CD4-positive, alpha-beta T cell treated with Interleukin-17A for 1 hour (primary cell): ENCODE measurements at regions not wholly inside any gene's neighbourhood (a gene's known extent, or its start where the extent isn't known, plus 50 kb on each side); places are given as distances from the start of the nearest gene placed in this dataset.
"Not testable (repeated sequence)": the region's sequence is repeated elsewhere in the genome, so short reads cannot be mapped to it uniquely, and the experiment has no call there.

ENCODE experiments used
- DNase-seq: peaks from one replicate; pipeline ENCODE4 v3.0.0-alpha.2; 2020

DNA sequence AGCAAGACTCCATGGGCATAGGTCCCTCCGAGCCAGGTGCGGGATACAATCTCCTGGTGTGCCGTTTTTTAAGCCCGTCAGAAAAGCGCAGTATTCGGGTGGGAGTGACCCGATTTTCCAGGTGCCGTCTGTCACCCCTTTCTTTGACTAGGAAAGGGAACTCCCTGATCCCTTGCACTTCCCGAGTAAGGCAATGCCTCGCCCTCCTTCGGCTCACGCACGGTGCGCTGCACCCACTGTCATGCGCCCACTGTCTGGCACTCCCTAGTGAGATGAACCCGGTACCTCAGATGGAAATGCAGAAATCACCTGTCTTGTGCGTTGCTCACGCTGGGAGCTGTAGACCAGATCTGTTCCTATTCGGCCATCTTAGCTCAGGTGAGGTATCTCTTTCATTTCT, 344.1 kb upstream of the ZNF32 start:
- not testable (repeated sequence) for DNase-seq

GRCh38 chr10:43986374-43986773, 337.7 kb upstream of the ZNF32 start:
- no peak for DNase-seq

DNA sequence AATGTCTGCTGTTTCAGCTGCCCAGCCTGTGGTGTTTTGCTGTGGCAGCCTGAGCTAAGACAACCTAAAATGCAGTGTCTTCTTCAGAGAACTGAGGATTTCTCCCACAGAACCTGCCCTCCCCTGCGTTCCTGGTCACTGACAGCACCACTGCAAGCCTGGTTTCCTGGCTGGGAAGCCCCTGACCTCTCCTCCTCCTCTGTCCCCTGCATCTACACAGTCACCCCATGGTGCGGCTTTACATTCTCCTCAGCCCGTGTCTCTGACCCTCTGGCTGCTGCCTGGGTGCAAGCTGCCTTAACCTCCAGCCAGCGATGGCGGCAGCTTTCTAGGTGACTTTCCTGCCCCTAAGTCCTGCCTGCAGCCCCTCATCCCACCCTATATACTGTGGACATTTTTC, 337.3 kb upstream of the ZNF32 start:
- DNase-seq = no peak

- DNase-seq = no peak
These were observed 335.2 kb upstream of the ZNF32 start for GRCh38 chr10:43983856-43984271.

DNA sequence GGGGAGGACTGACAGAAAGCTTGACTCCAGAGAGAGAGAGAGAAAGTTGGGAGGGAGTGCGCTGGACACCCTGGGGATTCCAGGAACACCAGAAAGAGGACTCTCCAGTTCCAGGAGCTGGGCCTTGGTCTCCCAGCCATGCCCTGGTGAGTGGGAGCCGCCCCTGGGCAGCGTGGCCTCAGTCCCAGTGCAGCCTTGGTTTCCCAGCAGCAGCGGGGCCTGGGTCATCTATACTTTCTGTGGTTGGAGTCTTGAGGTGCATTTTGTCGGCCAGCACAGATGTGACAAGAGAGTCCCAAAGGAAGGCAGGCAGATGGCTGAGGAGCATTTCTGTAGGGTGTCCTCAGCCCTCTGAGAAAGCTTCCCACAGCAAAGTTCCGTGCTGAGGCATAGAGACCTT, 334.7 kb upstream of the ZNF32 start:
- no peak for DNase-seq

DNA sequence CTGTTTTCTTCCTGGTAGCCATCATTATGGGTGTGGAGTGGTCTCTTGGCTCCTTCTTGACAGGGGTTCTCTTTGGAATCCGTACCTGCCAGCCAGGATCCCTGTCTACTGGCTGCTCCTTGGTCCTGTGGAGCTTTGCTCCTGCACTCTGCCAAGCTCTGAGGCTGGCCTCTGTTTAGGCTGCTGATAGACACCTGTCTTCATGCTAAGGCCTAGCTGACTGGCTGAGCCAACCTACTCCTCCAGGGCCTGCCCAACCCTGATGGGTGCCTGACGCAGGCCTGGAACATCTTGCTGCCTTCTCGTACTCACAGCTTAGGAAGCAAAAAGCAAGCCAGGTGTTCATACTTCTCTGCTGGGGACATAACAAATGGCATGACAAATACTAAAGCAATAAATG, 333.6 kb upstream of the ZNF32 start:
- DNase-seq = no peak

- no peak for DNase-seq
These were observed 333.0 kb upstream of the ZNF32 start for GRCh38 chr10:43981696-43982095.

DNA sequence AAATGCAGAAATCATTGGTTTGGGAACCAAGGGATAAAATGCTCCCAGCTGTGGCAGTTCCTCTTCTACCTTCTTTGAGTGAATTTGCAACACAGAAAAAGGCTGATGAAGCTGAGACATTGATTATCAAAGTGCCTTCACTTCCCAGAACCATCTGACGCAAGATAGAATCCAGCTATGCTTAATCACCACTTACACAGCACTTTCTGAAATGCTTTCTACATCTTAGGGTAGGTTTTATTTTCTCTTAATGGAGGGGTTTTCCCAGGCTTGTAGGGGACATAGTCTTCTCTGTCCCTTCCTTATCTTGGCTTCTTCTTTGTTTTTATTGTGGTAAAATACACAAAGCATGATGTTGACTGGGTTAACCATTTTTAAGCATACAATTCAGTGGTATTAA, 332.6 kb upstream of the ZNF32 start:
- DNase-seq = no peak

GRCh38 chr10:43980715-43981114, 332.0 kb upstream of the ZNF32 start:
- DNase-seq = no peak

DNA sequence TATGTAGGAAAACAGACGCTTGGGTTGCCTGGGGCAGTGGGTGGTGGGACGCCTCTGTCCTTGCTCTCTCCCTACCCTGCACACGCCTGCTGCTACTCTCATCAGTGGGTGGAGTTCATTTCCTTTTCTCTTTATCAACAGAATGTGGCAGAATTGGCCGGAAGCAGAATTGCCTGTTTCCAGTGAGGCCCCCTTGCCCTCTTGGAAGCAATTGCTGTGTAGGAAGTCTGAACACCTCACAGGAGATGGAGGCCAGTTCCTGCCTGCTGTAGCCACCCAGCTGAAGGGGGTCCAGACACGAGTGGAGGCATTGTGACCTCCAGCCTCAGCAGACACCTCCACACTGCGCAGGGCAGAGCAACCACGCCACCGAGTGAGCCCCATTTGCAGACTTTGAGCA, 331.6 kb upstream of the ZNF32 start:
- DNase-seq = no peak

DNA sequence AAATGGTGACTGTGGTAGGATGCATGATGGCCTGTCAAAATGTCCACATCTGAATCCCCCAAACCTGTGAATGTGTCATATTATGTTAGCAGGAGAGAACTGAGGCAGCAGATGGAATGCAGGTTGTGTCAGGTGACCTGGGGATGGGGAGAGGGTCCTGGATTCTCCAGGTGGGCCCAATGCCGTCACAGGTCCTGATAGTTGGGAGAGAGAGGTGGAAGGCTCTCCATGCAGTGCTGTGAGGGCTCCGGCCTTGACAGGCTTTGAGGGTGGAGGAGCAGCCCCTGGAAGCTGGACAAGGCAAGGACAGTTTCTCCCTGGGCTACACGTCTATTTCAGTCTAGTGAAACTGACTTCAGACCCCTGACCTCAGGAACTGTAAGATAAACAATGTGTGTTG, 330.9 kb upstream of the ZNF32 start:
- DNase-seq = no peak

DNA sequence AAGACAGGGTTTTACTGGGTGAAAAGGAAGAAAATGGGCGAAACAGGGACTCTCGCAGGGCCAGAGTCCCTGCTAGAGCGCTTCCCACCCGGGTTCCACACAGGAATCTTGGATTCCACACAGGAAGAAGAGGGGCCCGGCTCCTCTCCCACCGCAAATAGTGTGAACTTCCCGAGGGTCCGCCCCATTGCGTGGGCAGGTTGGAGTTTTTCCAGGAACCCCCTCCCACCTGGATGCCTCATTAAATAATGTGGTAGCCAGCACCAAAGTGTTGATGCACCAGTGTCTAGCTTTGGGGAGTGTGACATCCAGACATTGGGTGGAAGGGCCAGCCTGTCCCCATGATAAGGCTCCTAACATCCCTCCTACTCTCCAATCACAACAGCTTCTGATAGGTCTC, 330.3 kb upstream of the ZNF32 start:
- no peak for DNase-seq

DNA sequence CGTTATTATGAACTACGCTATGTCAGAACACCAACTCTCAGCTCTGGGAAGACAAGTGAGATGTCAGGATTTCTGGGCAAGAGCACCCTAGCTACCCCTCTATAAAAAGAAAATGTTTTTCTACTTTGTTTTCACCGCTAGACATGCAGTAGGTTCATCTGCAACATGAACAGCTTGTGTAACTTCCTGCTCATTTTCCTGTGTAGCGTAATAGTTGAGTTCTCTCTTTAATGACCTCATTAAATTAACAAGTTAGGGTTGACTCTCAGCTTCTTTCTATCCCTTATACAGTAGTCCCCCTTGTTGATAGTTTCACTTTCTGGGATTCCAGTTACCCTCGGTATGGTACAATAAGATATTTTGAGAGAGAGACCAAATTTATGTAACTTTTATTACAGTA, 329.4 kb upstream of the ZNF32 start:
- DNase-seq = no peak

DNA sequence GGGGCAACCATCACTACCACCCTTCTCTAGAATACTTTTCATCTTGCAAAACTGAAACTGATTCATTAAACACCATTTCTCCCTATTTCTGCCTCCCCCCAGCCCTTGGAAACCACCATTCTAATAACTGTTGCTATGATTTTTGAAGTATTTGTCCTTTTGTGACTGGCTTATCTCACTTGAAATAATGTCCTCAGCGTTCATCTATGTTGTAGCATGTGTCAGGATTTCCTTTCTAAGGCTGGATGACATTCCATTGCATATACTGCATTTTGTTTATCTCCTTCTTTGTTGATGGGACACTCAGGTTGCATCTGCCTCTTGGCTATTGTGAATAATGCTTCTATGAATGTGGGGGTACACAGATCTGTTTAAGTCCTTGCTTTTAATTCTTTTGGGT, 327.6 kb upstream of the ZNF32 start:
- DNase-seq = no peak

DNA sequence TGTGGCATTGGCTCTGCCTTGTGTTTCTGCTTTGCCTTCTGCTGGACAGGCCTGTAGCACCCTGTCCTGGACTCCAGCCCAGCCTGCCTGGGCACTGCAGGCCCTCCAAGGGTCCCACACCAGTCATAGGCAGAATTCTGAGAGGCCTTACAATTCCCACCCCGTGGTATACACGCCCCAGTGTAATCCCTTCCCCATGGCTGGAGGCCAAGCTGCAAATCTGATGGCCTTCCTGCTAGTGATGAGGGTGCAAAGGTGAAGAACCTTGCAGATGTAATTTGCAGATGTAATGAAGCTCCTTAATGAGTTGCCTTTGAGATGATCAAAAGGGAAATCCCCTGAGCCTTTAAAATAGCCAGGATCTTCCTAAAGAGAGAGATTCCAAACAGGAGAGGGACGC, 325.1 kb upstream of the ZNF32 start:
- DNase-seq = no peak

GRCh38 chr10:43972976-43973647, 324.4 kb upstream of the ZNF32 start:
- no peak for DNase-seq

DNA sequence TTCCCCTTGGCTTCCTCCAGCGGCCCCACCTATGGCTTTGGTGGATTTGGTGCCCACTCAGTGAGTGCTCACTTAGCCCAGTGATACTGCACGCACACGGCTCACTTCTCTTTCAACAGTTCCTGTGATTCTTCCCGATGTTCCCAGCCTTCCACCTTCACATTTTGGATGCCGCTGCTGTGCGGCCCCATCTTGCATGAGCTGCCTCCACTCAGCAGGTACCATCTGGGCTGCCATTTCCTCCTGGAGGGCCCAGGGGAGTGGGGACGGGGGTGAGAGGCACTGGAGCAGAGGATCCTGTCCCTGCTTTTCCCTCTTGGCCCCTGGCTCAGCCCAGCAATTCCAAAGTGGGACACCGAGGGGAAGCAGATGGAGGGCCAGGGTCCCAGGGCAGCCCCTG, 323.3 kb upstream of the ZNF32 start:
- no peak for DNase-seq

DNA sequence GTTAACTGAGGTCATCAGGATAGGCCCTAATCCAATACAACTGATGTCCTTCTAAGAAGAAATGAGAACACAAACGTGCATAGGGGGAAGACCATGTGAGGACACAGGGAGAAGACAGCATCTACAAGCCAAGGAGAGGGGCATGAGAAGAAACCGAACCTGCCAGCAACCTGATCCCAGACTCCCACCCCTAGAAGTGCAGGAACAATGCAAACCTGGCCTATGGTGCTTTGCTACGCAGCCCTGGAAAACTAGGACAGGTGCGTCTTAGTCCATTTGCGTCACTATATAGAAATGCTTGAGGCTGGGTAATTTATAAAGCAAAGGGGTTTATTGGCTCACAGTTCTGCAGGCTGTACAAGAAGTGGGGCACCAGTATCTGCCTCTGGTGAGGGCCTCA, 322.6 kb upstream of the ZNF32 start:
- DNase-seq = no peak

- DNase-seq = no peak
These were observed 322.0 kb upstream of the ZNF32 start for GRCh38 chr10:43970717-43971116.

- no peak for DNase-seq
These were observed 321.5 kb upstream of the ZNF32 start for GRCh38 chr10:43970018-43970698.

- DNase-seq = no peak
These were observed 320.8 kb upstream of the ZNF32 start for GRCh38 chr10:43969506-43969905.

- no peak for DNase-seq
These were observed 320.3 kb upstream of the ZNF32 start for GRCh38 chr10:43968961-43969360.

DNA sequence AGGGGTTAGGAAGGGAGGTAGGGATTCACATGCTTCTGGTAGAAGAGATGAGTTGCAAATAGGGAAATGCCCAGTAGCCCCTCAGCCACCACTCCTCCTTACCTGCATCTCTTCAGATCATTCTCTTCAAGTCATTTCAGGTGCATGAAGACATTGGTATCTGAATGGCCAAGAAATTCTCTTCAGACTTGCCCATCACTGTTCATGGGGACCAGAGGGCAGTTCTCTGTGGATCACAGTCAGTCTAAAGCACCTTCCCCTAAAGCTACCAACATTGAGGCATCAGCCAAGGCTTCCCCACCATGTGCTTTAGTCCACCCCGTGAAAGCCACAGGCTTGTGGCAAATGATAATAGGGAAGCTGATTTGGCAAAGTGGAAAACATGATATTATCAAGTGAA, 319.4 kb upstream of the ZNF32 start:
- no peak for DNase-seq

DNA sequence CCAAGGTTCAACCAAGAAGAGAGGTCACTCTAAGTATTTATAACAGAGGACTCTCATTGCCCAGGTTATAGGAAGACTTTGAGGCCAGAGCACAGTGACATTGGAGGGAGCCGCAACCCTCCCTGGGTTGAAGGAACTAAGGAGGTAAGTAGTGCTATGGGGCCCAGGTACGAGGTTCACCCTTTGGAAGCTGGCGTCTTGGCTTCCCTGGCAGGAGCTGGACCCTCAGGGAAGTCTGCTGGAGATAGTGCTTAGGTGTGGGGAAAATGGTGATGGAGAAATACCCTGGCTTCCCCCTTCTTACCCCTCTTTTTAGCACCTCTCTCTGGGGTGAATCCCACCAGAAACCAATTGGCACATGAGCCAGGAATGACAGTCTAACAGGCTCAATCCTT, 317.9 kb upstream of the ZNF32 start:
- DNase-seq = no peak

GRCh38 chr10:43965918-43966570, 317.4 kb upstream of the ZNF32 start:
- DNase-seq = no peak
